Right lobe of liver (tissue), 6 donors: ENCODE measurements at regions not wholly inside any gene's neighbourhood (a gene's known extent, or its start where the extent isn't known, plus 50 kb on each side); places are given as distances from the start of the nearest gene placed in this dataset.

ENCODE experiments used
- ATAC-seq, 4 donors: fragments of 200-7000 bp; cut with Tn5 transposase; one replicate each; pipeline ENCODE4 v1.9.1; 2020; ENCODE audit warnings: mild to moderate bottlenecking in 4 of 4, moderate library complexity in 4 of 4
- DNase-seq, 3 donors: peaks; one replicate each; pipeline ENCODE4 v3.0.0-alpha.2; 2020
- H3K27ac ChIP-seq, 3 donors: fragments of 200-600 bp; one replicate each; pipeline ENCODE4 v1.8.0; 2022
- H3K27me3 ChIP-seq, 2 donors: fragments of 200-600 bp; one replicate each; pipeline ENCODE4 v1.8.0; 2022
- H3K36me3 ChIP-seq, 4 donors: fragments of 200-600 bp; sonication (generic) in 1 of 4; one replicate each; pipeline versions ENCODE4 v1.5.1 to v1.8.0; 2017 to 2022; ENCODE audit warnings: control low read depth in 1 of 4
- H3K4me1 ChIP-seq, 4 donors: fragments of 200-600 bp; sonication (generic) in 1 of 4; one replicate each; pipeline versions ENCODE4 v1.5.1 to v1.8.0; 2017 to 2022; ENCODE audit warnings: control low read depth in 1 of 4
- H3K4me3 ChIP-seq, 3 donors: fragments of 200-600 bp; one replicate each; pipeline ENCODE4 v1.8.0; 2022
- H3K9me3 ChIP-seq, 4 donors: fragments of 200-600 bp; sonication (generic) in 1 of 4; one replicate each; pipeline versions ENCODE4 v1.5.1 to v1.8.0; 2017 to 2022; ENCODE audit warnings: control low read depth in 1 of 4
- CTCF ChIP-seq, 4 donors: fragments of 200-600 bp in 3 of 4; fragments of 450-650 bp in 1 of 4; IDR thresholded peaks; one replicate each; pipeline versions ENCODE4 v1.5.1 to v1.8.0; 2016 to 2022; ENCODE audit warnings: antibody characterized with exemption in 4 of 4, mild to moderate bottlenecking in 2 of 4
- POLR2A ChIP-seq: fragments of 450-650 bp; IDR thresholded peaks from one replicate; pipeline ENCODE4 v1.6.1; 2017; ENCODE audit warnings: antibody characterized with exemption, mild to moderate bottlenecking
- WGBS: methylation state at CpG from one replicate; pipeline ENCODE4 v1.1.6; 2018; ENCODE audit warnings: low coverage, low lambda C conversion rate; ENCODE audit not compliant: insufficient coverage; ENCODE audit errors: missing lambda C conversion rate; 5-methylcytosine and 5-hydroxymethylcytosine counted together
- intact Hi-C, 2 donors: fragments of 100-400 bp; cut with DNase I; formaldehyde crosslinking; loops; one replicate each; pipeline versions ENCODE4 v1.11.2 to v1.14.1; 2022
- donor health status: DM: no; HTN: yes; CAD: no.
- donor health status: DM: no; HTN: no; CAD: no.
- donor health status: DM: no; HTN: no; CAD: no.
- donor health status: DM: no; HTN: yes; CAD: no.
- donor health status: DM: no; HTN: yes; CAD: no.

- Histone ChIP-seq H3K4me1 (no peaks in the 10 kb centered on the region), H3K27me3 (no peaks in the 10 kb centered on the region), H3K9me3 (no peaks in the 10 kb centered on the region), H3K36me3 (no peaks in the 10 kb centered on the region), H3K4me3 (no peak overlapping the region), H3K27ac (no peak overlapping the region)
- peak in 2 of 4 donors; percentile 44 to 48 for ATAC-seq
- TF ChIP-seq CTCF (IDR thresholded peaks at IDR 0.05) (no peak), POLR2A (no peak)
- 26% methylated on average over 7 of the region's 11 CpGs for WGBS
- no peak for DNase-seq
- intact Hi-C loops = no loop called here
Measured at GRCh38 chr10:126839094-126839761, 66.0 kb upstream of the DOCK1 start.

- 60% methylated on average over 10 of the region's 10 CpGs for WGBS
- DNase-seq (no peak), ATAC-seq (no peak)
- no peaks in the 10 kb centered on the region for H3K4me1 ChIP-seq
- intact Hi-C loops = no loop called here
- H3K27ac ChIP-seq = no peak overlapping the region
- H3K27me3 ChIP-seq = no peaks in the 10 kb centered on the region
- no peak for TF ChIP-seq CTCF (IDR thresholded peaks at IDR 0.05)
- no peak for TF ChIP-seq POLR2A
- H3K36me3 ChIP-seq = no peaks in the 10 kb centered on the region
- no peak overlapping the region for H3K4me3 ChIP-seq
- no peaks in the 10 kb centered on the region for H3K9me3 ChIP-seq
Measured at GRCh38 chr10:126840576-126841135, 64.6 kb upstream of the DOCK1 start.

GRCh38 chr10:126841341-126841895, 63.8 kb upstream of the DOCK1 start:
- Histone ChIP-seq H3K36me3 (no peaks in the 10 kb centered on the region), H3K27ac (no peak overlapping the region), H3K9me3 (no peaks in the 10 kb centered on the region), H3K27me3 (no peaks in the 10 kb centered on the region), H3K4me3 (no peak overlapping the region), H3K4me1 (no peaks in the 10 kb centered on the region)
- 40% methylated on average over 4 of the region's 5 CpGs for WGBS
- ATAC-seq (no peak), DNase-seq (no peak)
- intact Hi-C loops = no loop called here
- TF ChIP-seq CTCF (IDR thresholded peaks at IDR 0.05) (no peak), POLR2A (no peak)

GRCh38 chr10:126842356-126842755, 62.9 kb upstream of the DOCK1 start:
- H3K4me1 ChIP-seq = no peaks in the 10 kb centered on the region
- WGBS = 53% methylated on average over 2 of the region's 4 CpGs
- H3K36me3 ChIP-seq = no peaks in the 10 kb centered on the region
- DNase-seq (no peak), ATAC-seq (no peak)
- no peaks in the 10 kb centered on the region for H3K27me3 ChIP-seq
- H3K9me3 ChIP-seq = no peaks in the 10 kb centered on the region
- TF ChIP-seq CTCF (IDR thresholded peaks at IDR 0.05) (no peak), POLR2A (no peak)
- intact Hi-C loops = no loop called here
- no peak overlapping the region for H3K27ac ChIP-seq
- no peak overlapping the region for H3K4me3 ChIP-seq
